ENCODE measurements at regions not wholly inside any gene's neighbourhood (a gene's known extent, or its start where the extent isn't known, plus 50 kb on each side); places are given as distances from the start of the nearest gene placed in this dataset.

GRCh38 chr12:89884416-89884898 lies 175.8 kb upstream of the ATP2B1 start:
- Histone ChIP-seq H3K4me1 (no peaks in the 10 kb centered on the region), H3K27ac (no peak overlapping the region), H3K4me3 (no peak overlapping the region), H3K9me3 (no peaks in the 10 kb centered on the region), H3K27me3 (no peaks in the 10 kb centered on the region), H3K36me3 (no peaks in the 10 kb centered on the region)
- DNase-seq = no peak
- TF ChIP-seq POLR2AphosphoS5 (IDR thresholded peaks at IDR 0.05) (no peak), EP300 (IDR thresholded peaks at IDR 0.05) (no peak), POLR2A (IDR thresholded peaks at IDR 0.05) (no peak), CTCF (IDR thresholded peaks at IDR 0.05) (no peak)
- intact Hi-C loops (cut with DNase I) = no loop called here
- WGBS, 2 donors = 36 to 69% methylated on average over 1 of the region's 1 CpG

GRCh38 chr12:89883630-89884389 lies 175.2 kb upstream of the ATP2B1 start:
- H3K4me3 ChIP-seq = no peak overlapping the region
- intact Hi-C loops (cut with DNase I) = no loop called here
- TF ChIP-seq POLR2AphosphoS5 (IDR thresholded peaks at IDR 0.05) = no peak
- no peak for TF ChIP-seq CTCF (IDR thresholded peaks at IDR 0.05)
- TF ChIP-seq POLR2A (IDR thresholded peaks at IDR 0.05) = no peak
- TF ChIP-seq EP300 (IDR thresholded peaks at IDR 0.05) = no peak
- no peaks in the 10 kb centered on the region for H3K36me3 ChIP-seq
- WGBS, 2 donors = 92% methylated on average over 4 of the region's 4 CpGs
- no peaks in the 10 kb centered on the region for H3K9me3 ChIP-seq
- H3K27me3 ChIP-seq = no peaks in the 10 kb centered on the region
- no peaks in the 10 kb centered on the region for H3K4me1 ChIP-seq
- no peak overlapping the region for H3K27ac ChIP-seq
- no peak for DNase-seq

- Histone ChIP-seq H3K36me3 (no peaks in the 10 kb centered on the region), H3K9me3 (no peaks in the 10 kb centered on the region), H3K4me3 (no peak overlapping the region), H3K27me3 (no peaks in the 10 kb centered on the region), H3K27ac (no peak overlapping the region), H3K4me1 (no peaks in the 10 kb centered on the region)
- no peak for TF ChIP-seq POLR2AphosphoS5 (IDR thresholded peaks at IDR 0.05)
- TF ChIP-seq POLR2A (IDR thresholded peaks at IDR 0.05) = no peak
- no peak for TF ChIP-seq CTCF (IDR thresholded peaks at IDR 0.05)
- TF ChIP-seq EP300 (IDR thresholded peaks at IDR 0.05) = no peak
- intact Hi-C loops (cut with DNase I) = no loop called here
- no peak for DNase-seq
Measured at GRCh38 chr12:89882792-89883191, 174.2 kb upstream of the ATP2B1 start.

- H3K4me1 ChIP-seq = no peaks in the 10 kb centered on the region
- intact Hi-C loops (cut with DNase I) = no loop called here
- TF ChIP-seq POLR2A (IDR thresholded peaks at IDR 0.05) = no peak
- H3K4me3 ChIP-seq = no peak overlapping the region
- H3K36me3 ChIP-seq = no peaks in the 10 kb centered on the region
- no peaks in the 10 kb centered on the region for H3K27me3 ChIP-seq
- H3K9me3 ChIP-seq = no peaks in the 10 kb centered on the region
- no peak for DNase-seq
- H3K27ac ChIP-seq = no peak overlapping the region
Measured at GRCh38 chr12:89882050-89882449, 173.4 kb upstream of the ATP2B1 start.

- Histone ChIP-seq H3K4me3 (no peak overlapping the region), H3K27me3 (no peaks in the 10 kb centered on the region), H3K4me1 (no peaks in the 10 kb centered on the region), H3K36me3 (no peaks in the 10 kb centered on the region), H3K9me3 (no peaks in the 10 kb centered on the region), H3K27ac (no peak overlapping the region)
- WGBS, 2 donors = 36 to 69% methylated on average over 4 of the region's 4 CpGs
- no peak for TF ChIP-seq CTCF (IDR thresholded peaks at IDR 0.05)
- no peak for TF ChIP-seq POLR2AphosphoS5 (IDR thresholded peaks at IDR 0.05)
- no peak for TF ChIP-seq EP300 (IDR thresholded peaks at IDR 0.05)
- no peak for TF ChIP-seq POLR2A (IDR thresholded peaks at IDR 0.05)
- DNase-seq = no peak
- intact Hi-C loops (cut with DNase I) = no loop called here
Measured at GRCh38 chr12:89880690-89881350, 172.2 kb upstream of the ATP2B1 start.

Measured in sigmoid colon (tissue), 6 donors.